ENCODE measurements at regions not wholly inside any gene's neighbourhood (a gene's known extent, or its start where the extent isn't known, plus 50 kb on each side); places are given as distances from the start of the nearest gene placed in this dataset.

DNA sequence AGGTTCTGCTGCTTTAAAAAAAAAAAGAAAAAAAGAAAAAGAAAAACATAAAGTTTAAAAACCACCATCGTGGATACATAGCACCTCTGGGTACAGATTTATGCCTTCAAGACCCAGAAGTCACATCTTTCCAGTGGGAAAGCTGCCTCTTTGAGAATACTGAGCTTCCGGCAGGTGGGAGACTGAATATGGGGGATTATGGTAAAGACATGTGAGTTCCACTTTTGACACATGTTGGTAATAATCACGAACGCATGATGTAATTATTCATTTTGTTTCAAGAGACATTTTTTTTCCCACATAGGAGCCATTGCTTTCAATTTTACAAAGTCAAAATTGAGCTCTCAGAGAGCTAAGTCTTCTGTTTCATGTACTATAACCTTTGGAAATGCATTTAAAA is 229.7 kb upstream of the CDH5 start:
- TF ChIP-seq, protein P1, sequence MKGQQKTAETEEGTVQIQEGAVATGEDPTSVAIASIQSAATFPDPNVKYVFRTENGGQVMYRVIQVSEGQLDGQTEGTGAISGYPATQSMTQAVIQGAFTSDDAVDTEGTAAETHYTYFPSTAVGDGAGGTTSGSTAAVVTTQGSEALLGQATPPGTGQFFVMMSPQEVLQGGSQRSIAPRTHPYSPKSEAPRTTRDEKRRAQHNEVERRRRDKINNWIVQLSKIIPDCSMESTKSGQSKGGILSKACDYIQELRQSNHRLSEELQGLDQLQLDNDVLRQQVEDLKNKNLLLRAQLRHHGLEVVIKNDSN (CRISPR knock-in tag; IDR thresholded peaks at IDR 0.05), result no peak
- TF ChIP-seq, protein P2, sequence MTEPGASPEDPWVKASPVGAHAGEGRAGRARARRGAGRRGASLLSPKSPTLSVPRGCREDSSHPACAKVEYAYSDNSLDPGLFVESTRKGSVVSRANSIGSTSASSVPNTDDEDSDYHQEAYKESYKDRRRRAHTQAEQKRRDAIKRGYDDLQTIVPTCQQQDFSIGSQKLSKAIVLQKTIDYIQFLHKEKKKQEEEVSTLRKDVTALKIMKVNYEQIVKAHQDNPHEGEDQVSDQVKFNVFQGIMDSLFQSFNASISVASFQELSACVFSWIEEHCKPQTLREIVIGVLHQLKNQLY (CRISPR knock-in tag; IDR thresholded peaks at IDR 0.05), result no peak
- TF ChIP-seq, protein P3, sequence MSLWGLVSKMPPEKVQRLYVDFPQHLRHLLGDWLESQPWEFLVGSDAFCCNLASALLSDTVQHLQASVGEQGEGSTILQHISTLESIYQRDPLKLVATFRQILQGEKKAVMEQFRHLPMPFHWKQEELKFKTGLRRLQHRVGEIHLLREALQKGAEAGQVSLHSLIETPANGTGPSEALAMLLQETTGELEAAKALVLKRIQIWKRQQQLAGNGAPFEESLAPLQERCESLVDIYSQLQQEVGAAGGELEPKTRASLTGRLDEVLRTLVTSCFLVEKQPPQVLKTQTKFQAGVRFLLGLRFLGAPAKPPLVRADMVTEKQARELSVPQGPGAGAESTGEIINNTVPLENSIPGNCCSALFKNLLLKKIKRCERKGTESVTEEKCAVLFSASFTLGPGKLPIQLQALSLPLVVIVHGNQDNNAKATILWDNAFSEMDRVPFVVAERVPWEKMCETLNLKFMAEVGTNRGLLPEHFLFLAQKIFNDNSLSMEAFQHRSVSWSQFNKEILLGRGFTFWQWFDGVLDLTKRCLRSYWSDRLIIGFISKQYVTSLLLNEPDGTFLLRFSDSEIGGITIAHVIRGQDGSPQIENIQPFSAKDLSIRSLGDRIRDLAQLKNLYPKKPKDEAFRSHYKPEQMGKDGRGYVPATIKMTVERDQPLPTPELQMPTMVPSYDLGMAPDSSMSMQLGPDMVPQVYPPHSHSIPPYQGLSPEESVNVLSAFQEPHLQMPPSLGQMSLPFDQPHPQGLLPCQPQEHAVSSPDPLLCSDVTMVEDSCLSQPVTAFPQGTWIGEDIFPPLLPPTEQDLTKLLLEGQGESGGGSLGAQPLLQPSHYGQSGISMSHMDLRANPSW (CRISPR knock-in tag; conservative IDR thresholded peaks at IDR 0.05; ENCODE audit: low read depth), result no peak
- no peak for TF ChIP-seq ZNF396 (CRISPR knock-in tag; IDR thresholded peaks at IDR 0.05; ENCODE audit: borderline replicate concordance)
- TF ChIP-seq ZNF121 (CRISPR knock-in tag; IDR thresholded peaks at IDR 0.05), result no peak
- no peak for TF ChIP-seq SP1 (CRISPR knock-in tag; conservative IDR thresholded peaks at IDR 0.05)
- TF ChIP-seq, protein P4, sequence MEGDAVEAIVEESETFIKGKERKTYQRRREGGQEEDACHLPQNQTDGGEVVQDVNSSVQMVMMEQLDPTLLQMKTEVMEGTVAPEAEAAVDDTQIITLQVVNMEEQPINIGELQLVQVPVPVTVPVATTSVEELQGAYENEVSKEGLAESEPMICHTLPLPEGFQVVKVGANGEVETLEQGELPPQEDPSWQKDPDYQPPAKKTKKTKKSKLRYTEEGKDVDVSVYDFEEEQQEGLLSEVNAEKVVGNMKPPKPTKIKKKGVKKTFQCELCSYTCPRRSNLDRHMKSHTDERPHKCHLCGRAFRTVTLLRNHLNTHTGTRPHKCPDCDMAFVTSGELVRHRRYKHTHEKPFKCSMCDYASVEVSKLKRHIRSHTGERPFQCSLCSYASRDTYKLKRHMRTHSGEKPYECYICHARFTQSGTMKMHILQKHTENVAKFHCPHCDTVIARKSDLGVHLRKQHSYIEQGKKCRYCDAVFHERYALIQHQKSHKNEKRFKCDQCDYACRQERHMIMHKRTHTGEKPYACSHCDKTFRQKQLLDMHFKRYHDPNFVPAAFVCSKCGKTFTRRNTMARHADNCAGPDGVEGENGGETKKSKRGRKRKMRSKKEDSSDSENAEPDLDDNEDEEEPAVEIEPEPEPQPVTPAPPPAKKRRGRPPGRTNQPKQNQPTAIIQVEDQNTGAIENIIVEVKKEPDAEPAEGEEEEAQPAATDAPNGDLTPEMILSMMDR (IDR thresholded peaks at IDR 0.05), result no peak

Data from WTC11 (cell line).